HCT116 (cell line): ENCODE measurements at regions not wholly inside any gene's neighbourhood (a gene's known extent, or its start where the extent isn't known, plus 50 kb on each side); places are given as distances from the start of the nearest gene placed in this dataset.

Source experiments
- ATAC-seq: fragments of 200-7000 bp; cut with Tn5 transposase; 2 replicates; pipeline ENCODE4 v1.9.1; 2020; ENCODE audit warnings: mild to moderate bottlenecking, moderate library complexity
- BruUV-seq: library from RNA; stranded (reverse); fragments of 400-500 nt; replicated peaks from 2 replicates; lab custom pipeline; 2021; lab: Mats Ljungman, UMichigan
- CTCF ChIA-PET: fragments of 300-600 bp; sonication (Branson Sonifier 250); formaldehyde crosslinking; loops from one replicate; lab custom pipeline; 2021; ENCODE audit warnings: antibody characterized with exemption; lab: Charles Lee
- POLR2A ChIA-PET: fragments of 300-600, 350-600 bp; sonication (Branson Sonifier 250); formaldehyde crosslinking; loops from one replicate; lab custom pipeline; 2021; ENCODE audit warnings: antibody characterized with exemption; lab: Charles Lee
- RAD21 ChIA-PET, 2 experiments: fragments of 300-600 bp; sonication (Branson Sonifier 250); formaldehyde crosslinking; loops; one replicate each; lab custom pipeline; 2023; ENCODE audit warnings: low total read pairs in 2 of 2; ENCODE audit not compliant: uncharacterized antibody in 2 of 2, unreplicated experiment in 2 of 2, low non-redundant PET in 1 of 2; lab: Charles Lee
- DNase-seq: peaks from one replicate; pipeline ENCODE4 v3.0.0-alpha.2; 2010; ENCODE audit warnings: low read depth, low spot score
- H2AFZ ChIP-seq: fragments of 200-600 bp; shearing (Covaris generic), sonication (generic); 2 replicates; pipeline ENCODE4 v1.6.1; 2017; ENCODE audit warnings: low read depth, mixed run types, mixed read lengths, antibody characterized with exemption, low read length; ENCODE audit not compliant: poor library complexity, severe bottlenecking
- H3K27ac ChIP-seq: 2 replicates; pipeline ENCODE4 v1.5.1; 2012; ENCODE audit warnings: low read depth, low read length
- H3K27me3 ChIP-seq: fragments of 200-600 bp; sonication (generic); 2 replicates; pipeline ENCODE4 v1.6.1; 2016; ENCODE audit warnings: mixed run types, low read length, mixed read lengths; ENCODE audit not compliant: insufficient read depth
- H3K36me3 ChIP-seq, 2 experiments: fragments of 200-500 bp in 1 of 2; fragments of 200-600 bp in 1 of 2; sonication (Bioruptor generic) in 1 of 2; sonication (generic) in 1 of 2; 2 replicates each; pipeline versions ENCODE4 v1.5.1 to v1.6.1; 2014 to 2016; ENCODE audit warnings: low read length in 2 of 2, inconsistent platforms in 1 of 2, mixed read lengths in 1 of 2, mixed run types in 1 of 2; ENCODE audit not compliant: insufficient read depth in 2 of 2, control insufficient read depth in 1 of 2
- H3K4me1 ChIP-seq, 2 experiments: fragments of 200-600 bp in 1 of 2; sonication (generic) in 1 of 2; 2 replicates each; pipeline versions ENCODE4 v1.5.1 to v1.6.1; 2012 to 2017; ENCODE audit warnings: low read length in 2 of 2, inconsistent platforms in 1 of 2, mild to moderate bottlenecking in 1 of 2, mixed read lengths in 1 of 2, mixed run types in 1 of 2, moderate library complexity in 1 of 2; ENCODE audit not compliant: insufficient read depth in 2 of 2, control insufficient read depth in 1 of 2
- H3K4me2 ChIP-seq: fragments of 200-600 bp; sonication (generic); 2 replicates; pipeline ENCODE4 v1.6.1; 2017; ENCODE audit warnings: mixed run types, low read length, mixed read lengths
- H3K4me3 ChIP-seq, 2 experiments: fragments of 200-600 bp in 1 of 2; sonication (generic) in 1 of 2; replicated peaks in 1 of 2; 2 replicates each; pipeline ENCODE4 v1.5.1; 2011 to 2016; ENCODE audit warnings: low read length in 2 of 2, control low read depth in 1 of 2, low read depth in 1 of 2, mild to moderate bottlenecking in 1 of 2, mixed read lengths in 1 of 2, mixed run types in 1 of 2
- H3K79me2 ChIP-seq: fragments of 200-600 bp; sonication (generic); 2 replicates; pipeline ENCODE4 v1.6.1; 2017; ENCODE audit warnings: mild to moderate bottlenecking, mixed run types, low read length, moderate library complexity, mixed read lengths; ENCODE audit not compliant: insufficient read depth
- H3K9ac ChIP-seq: fragments of 200-600 bp; sonication (generic); 2 replicates; pipeline ENCODE4 v1.6.1; 2016; ENCODE audit warnings: low read length, mixed read lengths
- H3K9me2 ChIP-seq: fragments of 200-600 bp; sonication (generic), shearing (Covaris generic); 2 replicates; pipeline ENCODE4 v1.6.1; 2017; ENCODE audit warnings: mixed run types, mild to moderate bottlenecking, moderate library complexity; ENCODE audit not compliant: insufficient read depth
- H3K9me3 ChIP-seq, 2 experiments: fragments of 200-500 bp in 1 of 2; fragments of 200-600 bp in 1 of 2; sonication (Bioruptor generic) in 1 of 2; sonication (generic) in 1 of 2; 2 replicates each; pipeline ENCODE4 v1.6.1; 2014 to 2017; ENCODE audit warnings: low read length in 2 of 2, mixed read lengths in 2 of 2, inconsistent platforms in 1 of 2, low read depth in 1 of 2, mild to moderate bottlenecking in 1 of 2, mixed run types in 1 of 2, moderate library complexity in 1 of 2; ENCODE audit not compliant: control insufficient read depth in 1 of 2, insufficient read depth in 1 of 2
- H4K20me1 ChIP-seq: fragments of 200-600 bp; sonication (generic), shearing (Covaris generic); 2 replicates; pipeline ENCODE4 v1.6.1; 2017; ENCODE audit warnings: mixed run types, mild to moderate bottlenecking, moderate library complexity; ENCODE audit not compliant: insufficient read depth
- CBX3 ChIP-seq: IDR thresholded peaks from 2 replicates; pipeline ENCODE4 v1.6.1; 2012; ENCODE audit warnings: low read depth
- EGR1 ChIP-seq: IDR thresholded peaks from 2 replicates; pipeline ENCODE4 v1.6.1; 2012; ENCODE audit warnings: low read depth
- ELF1 ChIP-seq: IDR thresholded peaks from 2 replicates; pipeline ENCODE4 v1.6.1; 2012; ENCODE audit warnings: low read depth, borderline replicate concordance
- EZH2 ChIP-seq: fragments of 200-600 bp; sonication (generic); IDR thresholded peaks from 2 replicates; pipeline ENCODE4 v1.6.1; 2017; ENCODE audit warnings: antibody characterized with exemption, mixed run types
- FOSL1 ChIP-seq: IDR thresholded peaks from 2 replicates; pipeline ENCODE4 v1.6.1; 2012; ENCODE audit warnings: low read depth
- JUND ChIP-seq: IDR thresholded peaks from 2 replicates; pipeline ENCODE4 v1.6.1; 2012
- POLR2A ChIP-seq: IDR thresholded peaks from 2 replicates; pipeline ENCODE4 v1.7.0; 2011; ENCODE audit warnings: borderline replicate concordance; ENCODE audit not compliant: insufficient read depth, insufficient read length; ENCODE audit errors: extremely low read depth
- POLR2AphosphoS5 ChIP-seq: IDR thresholded peaks from 2 replicates; pipeline ENCODE4 v1.6.1; 2011; ENCODE audit warnings: mild to moderate bottlenecking, low read depth, low read length, moderate library complexity
- SIN3A ChIP-seq: IDR thresholded peaks from 2 replicates; pipeline ENCODE4 v1.6.1; 2012; ENCODE audit warnings: low read depth
- SP1 ChIP-seq: IDR thresholded peaks from 2 replicates; pipeline ENCODE4 v1.6.1; 2012; ENCODE audit warnings: low read depth
- SRF ChIP-seq: IDR thresholded peaks from 2 replicates; pipeline ENCODE4 v1.6.1; 2012; ENCODE audit warnings: low read depth
- ZFX ChIP-seq: fragments of 450-650 bp; IDR thresholded peaks from 2 replicates; pipeline ENCODE4 v1.6.1; 2017
- intact Hi-C: fragments of 100-400 bp; cut with micrococcal nuclease; formaldehyde crosslinking; loops from 2 replicates; pipeline ENCODE4 v1.10.0; 2022
- TF ChIP-seq, protein P1 (sequence below), 3 experiments: fragments of 200-600 bp in 1 of 3; sonication (generic) in 1 of 3; IDR thresholded peaks in 2 of 3; conservative IDR thresholded peaks in 1 of 3; 2 replicates each; pipeline ENCODE4 v1.5.1; 2012 to 2017; ENCODE audit warnings: low read depth in 2 of 3, low read length in 2 of 3, antibody characterized with exemption in 1 of 3, borderline replicate concordance in 1 of 3, control low read depth in 1 of 3, mild to moderate bottlenecking in 1 of 3, mixed read lengths in 1 of 3, mixed run types in 1 of 3, moderate library complexity in 1 of 3; ENCODE audit not compliant: insufficient read depth in 1 of 3
- TF ChIP-seq, protein P2 (sequence below): IDR thresholded peaks from 2 replicates; pipeline ENCODE4 v1.6.1; 2011; ENCODE audit warnings: mild to moderate bottlenecking, low read length, moderate library complexity; ENCODE audit not compliant: insufficient replicate concordance; ENCODE audit errors: extremely low read depth

DNA sequence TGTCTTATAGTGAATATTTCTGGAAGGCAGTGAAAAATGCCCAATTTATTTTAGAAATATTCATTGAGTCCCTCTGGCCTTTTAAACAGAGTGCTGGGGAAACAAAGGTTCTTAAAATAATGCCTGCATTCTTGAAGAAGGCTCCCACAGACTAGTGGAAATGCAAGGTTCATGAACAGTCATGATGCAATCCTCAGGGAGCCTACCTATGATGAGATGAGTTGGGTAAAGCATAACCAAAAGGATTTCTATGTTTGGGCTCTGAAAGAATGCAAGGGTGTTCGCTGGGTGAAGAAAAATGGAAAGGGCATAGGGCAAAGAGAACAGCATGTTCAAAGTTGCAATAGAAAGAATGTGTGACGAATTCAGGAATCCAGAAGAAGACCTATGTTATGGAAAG is 214.5 kb upstream of the MAF start:
- no peak overlapping the region for H3K9ac ChIP-seq
- H3K4me1 ChIP-seq = no peaks in the 10 kb centered on the region
- H3K9me3 ChIP-seq = peaks cover 54% of the 10 kb centered on the region in 2 experiments; a peak in 2 of 4 replicates
- CTCF ChIA-PET = no interaction called here
- TF ChIP-seq SP1 (no peak), EGR1 (no peak), CBX3 (no peak), EZH2 (no peak), JUND (no peak), POLR2A (no peak), FOSL1 (no peak), SRF (no peak), ELF1 (no peak), SIN3A (no peak), ZFX (no peak), POLR2AphosphoS5 (no peak)
- TF ChIP-seq, protein P1, sequence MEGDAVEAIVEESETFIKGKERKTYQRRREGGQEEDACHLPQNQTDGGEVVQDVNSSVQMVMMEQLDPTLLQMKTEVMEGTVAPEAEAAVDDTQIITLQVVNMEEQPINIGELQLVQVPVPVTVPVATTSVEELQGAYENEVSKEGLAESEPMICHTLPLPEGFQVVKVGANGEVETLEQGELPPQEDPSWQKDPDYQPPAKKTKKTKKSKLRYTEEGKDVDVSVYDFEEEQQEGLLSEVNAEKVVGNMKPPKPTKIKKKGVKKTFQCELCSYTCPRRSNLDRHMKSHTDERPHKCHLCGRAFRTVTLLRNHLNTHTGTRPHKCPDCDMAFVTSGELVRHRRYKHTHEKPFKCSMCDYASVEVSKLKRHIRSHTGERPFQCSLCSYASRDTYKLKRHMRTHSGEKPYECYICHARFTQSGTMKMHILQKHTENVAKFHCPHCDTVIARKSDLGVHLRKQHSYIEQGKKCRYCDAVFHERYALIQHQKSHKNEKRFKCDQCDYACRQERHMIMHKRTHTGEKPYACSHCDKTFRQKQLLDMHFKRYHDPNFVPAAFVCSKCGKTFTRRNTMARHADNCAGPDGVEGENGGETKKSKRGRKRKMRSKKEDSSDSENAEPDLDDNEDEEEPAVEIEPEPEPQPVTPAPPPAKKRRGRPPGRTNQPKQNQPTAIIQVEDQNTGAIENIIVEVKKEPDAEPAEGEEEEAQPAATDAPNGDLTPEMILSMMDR (IDR thresholded peaks at IDR 0.05 in 2 of 3, conservative IDR thresholded peaks at IDR 0.05 in 1 of 3; ENCODE audit: borderline replicate concordance in 1 of 3, insufficient read depth in 1 of 3, low read depth in 2 of 3, low read length in 2 of 3) = no peak
- TF ChIP-seq, protein P2, sequence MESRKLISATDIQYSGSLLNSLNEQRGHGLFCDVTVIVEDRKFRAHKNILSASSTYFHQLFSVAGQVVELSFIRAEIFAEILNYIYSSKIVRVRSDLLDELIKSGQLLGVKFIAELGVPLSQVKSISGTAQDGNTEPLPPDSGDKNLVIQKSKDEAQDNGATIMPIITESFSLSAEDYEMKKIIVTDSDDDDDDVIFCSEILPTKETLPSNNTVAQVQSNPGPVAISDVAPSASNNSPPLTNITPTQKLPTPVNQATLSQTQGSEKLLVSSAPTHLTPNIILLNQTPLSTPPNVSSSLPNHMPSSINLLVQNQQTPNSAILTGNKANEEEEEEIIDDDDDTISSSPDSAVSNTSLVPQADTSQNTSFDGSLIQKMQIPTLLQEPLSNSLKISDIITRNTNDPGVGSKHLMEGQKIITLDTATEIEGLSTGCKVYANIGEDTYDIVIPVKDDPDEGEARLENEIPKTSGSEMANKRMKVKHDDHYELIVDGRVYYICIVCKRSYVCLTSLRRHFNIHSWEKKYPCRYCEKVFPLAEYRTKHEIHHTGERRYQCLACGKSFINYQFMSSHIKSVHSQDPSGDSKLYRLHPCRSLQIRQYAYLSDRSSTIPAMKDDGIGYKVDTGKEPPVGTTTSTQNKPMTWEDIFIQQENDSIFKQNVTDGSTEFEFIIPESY = no peak
- POLR2A ChIA-PET = no interaction called here
- DNase-seq (no peak), ATAC-seq (no peak)
- RAD21 ChIA-PET = no interaction called here
- no peaks in the 10 kb centered on the region for H3K36me3 ChIP-seq
- no peaks in the 10 kb centered on the region for H3K79me2 ChIP-seq
- no peak overlapping the region for H3K4me2 ChIP-seq
- no peaks in the 10 kb centered on the region for H3K9me2 ChIP-seq
- no TSS peak for BruUV-seq
- no peaks in the 10 kb centered on the region for H4K20me1 ChIP-seq
- H3K4me3 ChIP-seq = no peak overlapping the region
- no peak overlapping the region for H3K27ac ChIP-seq
- intact Hi-C loops = no loop called here
- H2AFZ ChIP-seq = no peak overlapping the region
- H3K27me3 ChIP-seq = no peaks in the 10 kb centered on the region
